ENCODE measurements at regions not wholly inside any gene's neighbourhood (a gene's known extent, or its start where the extent isn't known, plus 50 kb on each side); places are given as distances from the start of the nearest gene placed in this dataset.

GRCh38 chr6:23441808-23442461 is 684.1 kb upstream of the NRSN1 start:
- POLR2A ChIA-PET = no interaction called here

GRCh38 chr6:23445157-23445710 is 680.8 kb upstream of the NRSN1 start:
- ChIA-PET POLR2A (no interaction called here), CTCF (no interaction called here)

More at GRCh38 chr6:23441808-23442461, 684.1 kb upstream of the NRSN1 start:
- CTCF ChIA-PET = no interaction called here

- ChIA-PET POLR2A (no interaction called here), CTCF (no interaction called here)
Measured at GRCh38 chr6:23446469-23446967, 679.5 kb upstream of the NRSN1 start.

- CTCF ChIA-PET = no interaction called here
- POLR2A ChIA-PET = no interaction called here
Measured at GRCh38 chr6:23447731-23448130, 678.3 kb upstream of the NRSN1 start.

GRCh38 chr6:23448281-23448680 is 677.7 kb upstream of the NRSN1 start:
- ChIA-PET CTCF (no interaction called here), POLR2A (no interaction called here)

GRCh38 chr6:23454080-23454976 is 671.7 kb upstream of the NRSN1 start:
- POLR2A ChIA-PET = no interaction called here
- CTCF ChIA-PET = no interaction called here

- CTCF ChIA-PET = no interaction called here
- POLR2A ChIA-PET = no interaction called here
Measured at GRCh38 chr6:23455754-23456153, 670.3 kb upstream of the NRSN1 start.

- POLR2A ChIA-PET = no interaction called here
- CTCF ChIA-PET = no interaction called here
Measured at GRCh38 chr6:23456396-23456795, 669.6 kb upstream of the NRSN1 start.

- CTCF ChIA-PET = no interaction called here
- POLR2A ChIA-PET = no interaction called here
Measured at GRCh38 chr6:23457321-23457720, 668.7 kb upstream of the NRSN1 start.

GRCh38 chr6:23465912-23466311 is 660.1 kb upstream of the NRSN1 start:
- CTCF ChIA-PET = no interaction called here
- POLR2A ChIA-PET = no interaction called here

GRCh38 chr6:23477586-23477985 is 648.4 kb upstream of the NRSN1 start:
- ChIA-PET CTCF (no interaction called here), POLR2A (no interaction called here)

GRCh38 chr6:23478312-23478711 is 647.7 kb upstream of the NRSN1 start:
- POLR2A ChIA-PET = no interaction called here
- CTCF ChIA-PET = no interaction called here

- ChIA-PET CTCF (no interaction called here), POLR2A (no interaction called here)
Measured at GRCh38 chr6:23483896-23484295, 642.1 kb upstream of the NRSN1 start.

- ChIA-PET CTCF (no interaction called here), POLR2A (no interaction called here)
Measured at GRCh38 chr6:23494367-23494766, 631.6 kb upstream of the NRSN1 start.

GRCh38 chr6:23498013-23498412 is 628.0 kb upstream of the NRSN1 start:
- ChIA-PET POLR2A (no interaction called here), CTCF (no interaction called here)

- ChIA-PET POLR2A (no interaction called here), CTCF (no interaction called here)
Measured at GRCh38 chr6:23499549-23499948, 626.5 kb upstream of the NRSN1 start.

- ChIA-PET CTCF (no interaction called here), POLR2A (interaction anchor here (0.7 kb wide), 1 partner anchor 124 kb away, joined by 5 read pairs; no protein-coding TSS in a partner anchor)
Measured at GRCh38 chr6:23503173-23503572, 622.8 kb upstream of the NRSN1 start.

- CTCF ChIA-PET = no interaction called here
- POLR2A ChIA-PET = no interaction called here
Measured at GRCh38 chr6:23505026-23505425, 621.0 kb upstream of the NRSN1 start.

- ChIA-PET CTCF (no interaction called here), POLR2A (no interaction called here)
Measured at GRCh38 chr6:23510778-23511510, 615.1 kb upstream of the NRSN1 start.

GRCh38 chr6:23511817-23512216 is 614.2 kb upstream of the NRSN1 start:
- ChIA-PET CTCF (no interaction called here), POLR2A (no interaction called here)

GRCh38 chr6:23518294-23518693 is 607.7 kb upstream of the NRSN1 start:
- CTCF ChIA-PET = no interaction called here
- POLR2A ChIA-PET = no interaction called here

Measured in activated CD8-positive, alpha-beta memory T cell treated with anti-CD3 and anti-CD28 coated beads for 36 hours (primary cell).